H9 (cell line): ENCODE measurements at regions not wholly inside any gene's neighbourhood (a gene's known extent, or its start where the extent isn't known, plus 50 kb on each side); places are given as distances from the start of the nearest gene placed in this dataset.

Experiments
- DNase-seq: peaks from one replicate; pipeline ENCODE4 v3.0.0-alpha.2; 2017
- H2AFZ ChIP-seq: one replicate; pipeline ENCODE4 v1.6.1; 2013; ENCODE audit warnings: mild to moderate bottlenecking, low read length, control low read depth, moderate library complexity
- H2AK5ac ChIP-seq: 2 replicates; pipeline ENCODE4 v1.6.1; 2013; ENCODE audit warnings: low read length, control low read depth, mixed read lengths; ENCODE audit not compliant: insufficient read length
- H2BK120ac ChIP-seq: one replicate; pipeline ENCODE4 v1.6.1; 2013; ENCODE audit warnings: low read depth, mild to moderate bottlenecking, low read length, control low read depth, inconsistent platforms; ENCODE audit not compliant: poor library complexity, severe bottlenecking
- H2BK12ac ChIP-seq: 2 replicates; pipeline ENCODE4 v1.6.1; 2013; ENCODE audit warnings: low read length, control low read depth, mixed read lengths, low read depth; ENCODE audit not compliant: insufficient read length
- H2BK15ac ChIP-seq: 2 replicates; pipeline ENCODE4 v1.6.1; 2013; ENCODE audit warnings: low read depth, low read length, control low read depth
- H2BK20ac ChIP-seq: one replicate; pipeline ENCODE4 v1.6.1; 2013; ENCODE audit warnings: low read depth, mild to moderate bottlenecking, low read length, control low read depth, inconsistent platforms; ENCODE audit not compliant: poor library complexity, severe bottlenecking
- H2BK5ac ChIP-seq: 2 replicates; pipeline ENCODE4 v1.6.1; 2013; ENCODE audit warnings: low read length, control low read depth, mixed read lengths; ENCODE audit not compliant: insufficient read length
- H3K14ac ChIP-seq: 2 replicates; pipeline ENCODE4 v1.6.1; 2013; ENCODE audit warnings: low read length, control low read depth; ENCODE audit not compliant: insufficient read depth
- H3K18ac ChIP-seq: 2 replicates; pipeline ENCODE4 v1.6.1; 2013; ENCODE audit warnings: low read depth, mild to moderate bottlenecking, mixed read lengths, low read length, control low read depth; ENCODE audit not compliant: insufficient read length
- H3K23ac ChIP-seq: 2 replicates; pipeline ENCODE4 v1.6.1; 2013; ENCODE audit warnings: low read length, control low read depth, mixed read lengths, low read depth; ENCODE audit not compliant: insufficient read length
- H3K23me2 ChIP-seq: 2 replicates; pipeline ENCODE4 v1.6.1; 2013; ENCODE audit warnings: low read depth, mild to moderate bottlenecking, mixed read lengths, low read length, control low read depth; ENCODE audit not compliant: insufficient read length, poor library complexity, severe bottlenecking
- H3K27ac ChIP-seq: 2 replicates; pipeline ENCODE4 v1.5.1; 2013; ENCODE audit warnings: low read length, control low read depth, mixed read lengths, low read depth; ENCODE audit not compliant: insufficient read length
- H3K27me3 ChIP-seq: 2 replicates; pipeline ENCODE4 v1.6.1; 2013; ENCODE audit warnings: low read length, control low read depth, inconsistent platforms; ENCODE audit not compliant: insufficient read depth
- H3K4ac ChIP-seq: 2 replicates; pipeline ENCODE4 v1.6.1; 2013; ENCODE audit warnings: low read depth, mild to moderate bottlenecking, control low read depth, inconsistent platforms, low read length, moderate library complexity
- H3K4me1 ChIP-seq: 2 replicates; pipeline ENCODE4 v1.6.1; 2013; ENCODE audit warnings: low read length, control low read depth, inconsistent platforms; ENCODE audit not compliant: insufficient read depth
- H3K4me2 ChIP-seq: 2 replicates; pipeline ENCODE4 v1.6.1; 2013; ENCODE audit warnings: low read length, control low read depth, mixed read lengths; ENCODE audit not compliant: insufficient read length, insufficient read depth
- H3K56ac ChIP-seq: 2 replicates; pipeline ENCODE4 v1.6.1; 2013; ENCODE audit warnings: low read depth, mild to moderate bottlenecking, mixed read lengths, low read length, control low read depth; ENCODE audit not compliant: insufficient read length
- H3K79me1 ChIP-seq: 2 replicates; pipeline ENCODE4 v1.6.1; 2013; ENCODE audit warnings: low read depth, mild to moderate bottlenecking, moderate library complexity, low read length, control low read depth, inconsistent platforms; ENCODE audit not compliant: insufficient read depth, poor library complexity, severe bottlenecking
- H3K79me2 ChIP-seq: 2 replicates; pipeline ENCODE4 v1.6.1; 2013; ENCODE audit warnings: low read length, control low read depth, inconsistent platforms; ENCODE audit not compliant: insufficient read depth
- H3K9ac ChIP-seq: 2 replicates; pipeline ENCODE4 v1.6.1; 2013; ENCODE audit warnings: low read length, control low read depth, mixed read lengths; ENCODE audit not compliant: insufficient read length; ENCODE audit errors: extremely low read depth
- H3K9me3 ChIP-seq: one replicate; pipeline ENCODE4 v1.6.1; 2013; ENCODE audit warnings: low read depth, low read length, inconsistent platforms; ENCODE audit not compliant: control insufficient read depth
- H3T11ph ChIP-seq: one replicate; pipeline ENCODE4 v1.6.1; 2013; ENCODE audit warnings: mild to moderate bottlenecking, low read length, control low read depth, inconsistent platforms
- H4K20me1 ChIP-seq: one replicate; pipeline ENCODE4 v1.6.1; 2013; ENCODE audit not compliant: control insufficient read depth, insufficient read length, insufficient read depth
- H4K5ac ChIP-seq: 2 replicates; pipeline ENCODE4 v1.6.1; 2013; ENCODE audit warnings: low read depth, mild to moderate bottlenecking, mixed read lengths, low read length, control low read depth; ENCODE audit not compliant: insufficient read length
- H4K8ac ChIP-seq: replicated peaks from 2 replicates; pipeline ENCODE4 v1.6.1; 2013; ENCODE audit warnings: low read length, control low read depth, mixed read lengths, low read depth; ENCODE audit not compliant: insufficient read length
- H4K91ac ChIP-seq: 2 replicates; pipeline ENCODE4 v1.6.1; 2013; ENCODE audit warnings: low read depth, mild to moderate bottlenecking, moderate library complexity, mixed read lengths, low read length, control low read depth; ENCODE audit not compliant: insufficient read length
- H3K27ac Mint-ChIP-seq, 3 experiments: 2 replicates in 2 of 3; 3 replicates in 1 of 3; pipeline ENCODE4 v1.8.0; 2020 to 2021; ENCODE audit warnings: mixed read lengths in 3 of 3, mild to moderate bottlenecking in 1 of 3, moderate library complexity in 1 of 3
- H3K27me3 Mint-ChIP-seq: 2 replicates; pipeline ENCODE4 v1.8.0; 2021; ENCODE audit warnings: low read depth, mild to moderate bottlenecking, moderate library complexity, mixed read lengths
- H3K36me3 Mint-ChIP-seq, 3 experiments: 2 replicates in 2 of 3; 3 replicates in 1 of 3; pipeline ENCODE4 v1.8.0; 2020 to 2021; ENCODE audit warnings: low read depth in 3 of 3, mixed read lengths in 3 of 3; ENCODE audit not compliant: insufficient read depth in 1 of 3
- H3K4me1 Mint-ChIP-seq, 2 experiments: 2 replicates each; pipeline ENCODE4 v1.8.0; 2020; ENCODE audit warnings: mixed read lengths in 2 of 2
- H3K4me3 Mint-ChIP-seq, 2 experiments: 2 replicates in 1 of 2; 3 replicates in 1 of 2; pipeline ENCODE4 v1.8.0; 2020 to 2021; ENCODE audit warnings: mild to moderate bottlenecking in 2 of 2, mixed read lengths in 2 of 2, moderate library complexity in 1 of 2
- H3K9me3 Mint-ChIP-seq, 2 experiments: 2 replicates in 1 of 2; 3 replicates in 1 of 2; pipeline ENCODE4 v1.8.0; 2020; ENCODE audit warnings: mild to moderate bottlenecking in 2 of 2, mixed read lengths in 2 of 2, moderate library complexity in 1 of 2
- WGBS: extraction: QIAGEN DNeasy Blood & Tissue Kit; methylation state at CpG from one replicate; pipeline ENCODE4 v1.1.7; 2013; ENCODE audit warnings: missing lambda C conversion rate, low lambda C conversion rate, mixed read lengths; ENCODE audit not compliant: insufficient read length; ENCODE audit errors: extremely low coverage; 5-methylcytosine and 5-hydroxymethylcytosine counted together
- TF ChIP-seq, protein P1 (sequence below): fragments of 200-600 bp; sonication (generic); conservative IDR thresholded peaks from 3 replicates; pipeline ENCODE4 v1.8.0; 2021; ENCODE audit warnings: antibody characterized with exemption, mild to moderate bottlenecking

DNA sequence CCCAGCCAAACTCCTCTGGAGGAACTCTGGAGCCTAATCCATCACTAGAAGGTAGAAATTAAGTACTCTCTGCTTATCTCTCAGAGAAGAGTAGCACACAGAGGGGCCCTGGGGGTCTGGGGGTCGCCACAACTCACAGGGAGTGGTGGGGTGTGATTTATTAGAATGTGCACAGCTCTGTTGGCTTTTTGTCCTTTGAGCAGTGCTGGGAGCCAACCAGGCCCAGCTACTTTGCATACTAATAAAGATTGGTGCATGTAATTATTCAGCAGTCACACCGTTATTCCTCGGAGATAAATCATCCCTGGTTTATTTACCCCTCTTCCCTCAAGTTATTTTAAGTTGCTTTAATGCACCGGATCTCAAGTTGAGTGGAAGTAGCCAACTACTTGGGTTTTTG is 606.7 kb upstream of the EEF2KMT start:
- no peak overlapping the region for H4K8ac ChIP-seq

More for the DNA sequence above, 606.7 kb upstream of the EEF2KMT start:
- peaks cover 0 to 5% (median 5%) of the 10 kb centered on the region in 3 experiments; a peak in 4 of 7 replicates for H3K36me3 Mint-ChIP-seq
- Histone ChIP-seq H2BK15ac (no peak overlapping the region), H4K91ac (no peak overlapping the region), H2BK12ac (no peak overlapping the region), H3K18ac (no peak overlapping the region), H3K79me1 (no peaks in the 10 kb centered on the region), H3K4me2 (no peak overlapping the region), H3K9me3 (no peaks in the 10 kb centered on the region), H3K4me1 (no peaks in the 10 kb centered on the region), H3K79me2 (no peaks in the 10 kb centered on the region), H4K5ac (no peak overlapping the region), H3K23me2 (no peaks in the 10 kb centered on the region), H2AK5ac (no peak overlapping the region), H3K14ac (no peak overlapping the region), H3K27ac (no peak overlapping the region), H3K23ac (no peak overlapping the region), H2BK5ac (no peak overlapping the region), H4K20me1 (no peaks in the 10 kb centered on the region), H3K9ac (no peak overlapping the region), H3K56ac (no peak overlapping the region), H2BK20ac (no peak overlapping the region), H3T11ph (no peak overlapping the region), H2AFZ (no peak overlapping the region), H3K27me3 (no peaks in the 10 kb centered on the region), H3K4ac (no peak overlapping the region), H2BK120ac (no peak overlapping the region)
- whole genome bisulfite sequencing: no CpG with 5 or more reads among the region's 4 CpGs
- peaks cover 6% of the 10 kb centered on the region; the same call in 1 of the 2 replicates for H3K27me3 Mint-ChIP-seq
- no peak overlapping the region; a peak in 1 of 7 replicates for H3K27ac Mint-ChIP-seq
- no peak for DNase-seq
- H3K9me3 Mint-ChIP-seq: peaks cover 13 to 24% of the 10 kb centered on the region in 2 experiments; a peak in 4 of 5 replicates
- no peak overlapping the region for H3K4me3 Mint-ChIP-seq
- H3K4me1 Mint-ChIP-seq: no peaks in the 10 kb centered on the region
- TF ChIP-seq, protein P1, sequence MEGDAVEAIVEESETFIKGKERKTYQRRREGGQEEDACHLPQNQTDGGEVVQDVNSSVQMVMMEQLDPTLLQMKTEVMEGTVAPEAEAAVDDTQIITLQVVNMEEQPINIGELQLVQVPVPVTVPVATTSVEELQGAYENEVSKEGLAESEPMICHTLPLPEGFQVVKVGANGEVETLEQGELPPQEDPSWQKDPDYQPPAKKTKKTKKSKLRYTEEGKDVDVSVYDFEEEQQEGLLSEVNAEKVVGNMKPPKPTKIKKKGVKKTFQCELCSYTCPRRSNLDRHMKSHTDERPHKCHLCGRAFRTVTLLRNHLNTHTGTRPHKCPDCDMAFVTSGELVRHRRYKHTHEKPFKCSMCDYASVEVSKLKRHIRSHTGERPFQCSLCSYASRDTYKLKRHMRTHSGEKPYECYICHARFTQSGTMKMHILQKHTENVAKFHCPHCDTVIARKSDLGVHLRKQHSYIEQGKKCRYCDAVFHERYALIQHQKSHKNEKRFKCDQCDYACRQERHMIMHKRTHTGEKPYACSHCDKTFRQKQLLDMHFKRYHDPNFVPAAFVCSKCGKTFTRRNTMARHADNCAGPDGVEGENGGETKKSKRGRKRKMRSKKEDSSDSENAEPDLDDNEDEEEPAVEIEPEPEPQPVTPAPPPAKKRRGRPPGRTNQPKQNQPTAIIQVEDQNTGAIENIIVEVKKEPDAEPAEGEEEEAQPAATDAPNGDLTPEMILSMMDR: no peak
